GM10266 (cell line): ENCODE measurements at regions not wholly inside any gene's neighbourhood (a gene's known extent, or its start where the extent isn't known, plus 50 kb on each side); places are given as distances from the start of the nearest gene placed in this dataset.

ENCODE experiments used
- DNase-seq: peaks from one replicate; pipeline ENCODE4 v3.0.0; 2012; ENCODE audit errors: extremely low spot score
- CTCF ChIP-seq: IDR thresholded peaks from 2 replicates; pipeline ENCODE4 v1.5.1; 2012; ENCODE audit warnings: mild to moderate bottlenecking, low read depth; ENCODE audit not compliant: control insufficient read depth, insufficient read depth; ENCODE audit errors: missing control alignments

- no peak for TF ChIP-seq CTCF
- DNase-seq: no peak
These were observed 751.1 kb downstream of the KCNJ2 start for GRCh38 chr17:70920416-70920815.

GRCh38 chr17:70922268-70922667, 752.9 kb downstream of the KCNJ2 start:
- no peak for TF ChIP-seq CTCF
- DNase-seq: no peak

GRCh38 chr17:70924776-70925175, 755.4 kb downstream of the KCNJ2 start:
- no peak for DNase-seq
- TF ChIP-seq CTCF: no peak

- DNase-seq: no peak
- no peak for TF ChIP-seq CTCF
These were observed 759.9 kb downstream of the KCNJ2 start for GRCh38 chr17:70929226-70929625.

- DNase-seq: no peak
- no peak for TF ChIP-seq CTCF
These were observed 764.9 kb downstream of the KCNJ2 start for GRCh38 chr17:70934231-70934630.

GRCh38 chr17:70934835-70935234, 765.5 kb downstream of the KCNJ2 start:
- no peak for TF ChIP-seq CTCF
- no peak for DNase-seq

GRCh38 chr17:70936724-70937123, 767.4 kb downstream of the KCNJ2 start:
- no peak for TF ChIP-seq CTCF
- DNase-seq: no peak
